GM12878 (cell line): ENCODE measurements at regions not wholly inside any gene's neighbourhood (a gene's known extent, or its start where the extent isn't known, plus 50 kb on each side); places are given as distances from the start of the nearest gene placed in this dataset.
A peak's percentile ranks its signal among the peaks of the same experiment; 100 is the strongest.

Experiments
- ATAC-seq: fragments of 200-7000 bp; cut with Tn5 transposase; 3 replicates; pipeline ENCODE4 v1.9.1; 2020; ENCODE audit warnings: mild to moderate bottlenecking, moderate library complexity
- BruUV-seq: library from RNA; stranded (reverse); fragments of 400-500 nt; replicated peaks from 2 replicates; lab custom pipeline; 2021; lab: Mats Ljungman, UMichigan
- CTCF ChIA-PET: fragments of 300-600 bp; sonication (Branson Sonifier 250); formaldehyde crosslinking; extraction: SDS; loops from one replicate; lab custom pipeline; 2021; ENCODE audit warnings: inconsistent platforms; lab: Yijun Ruan, JAX
- POLR2A ChIA-PET: fragments of 350-600 bp; formaldehyde crosslinking; extraction: SDS; loops from one replicate; lab custom pipeline; 2021; ENCODE audit warnings: inconsistent platforms; lab: Charles Lee
- RAD21 ChIA-PET: fragments of 300-600 bp; sonication (Branson Sonifier 250); formaldehyde crosslinking; loops from one replicate; lab custom pipeline; 2023; ENCODE audit warnings: antibody characterized with exemption; ENCODE audit not compliant: unreplicated experiment; lab: Charles Lee
- SMC1A ChIA-PET: fragments of 300-600 bp; sonication (Branson Sonifier 250); formaldehyde crosslinking; loops from one replicate; lab custom pipeline; 2023; ENCODE audit not compliant: unreplicated experiment, uncharacterized antibody; lab: Charles Lee
- DNase-seq: peaks from one replicate; pipeline ENCODE4 v3.0.0-alpha.2; 2011; ENCODE audit warnings: low read depth, low spot score
- FAIRE-seq: peaks from 3 replicates; lab custom pipeline; 2011; peaks lifted over from hg19 to GRCh38; lab: Jason Lieb, UNC
- H2AFZ ChIP-seq: 2 replicates; pipeline ENCODE4 v1.6.0; 2011; ENCODE audit warnings: low read depth, low read length, control low read depth; ENCODE audit not compliant: control insufficient read depth
- H3K27ac ChIP-seq: 2 replicates; pipeline ENCODE4 v1.5.1; 2011; ENCODE audit warnings: control low read depth; ENCODE audit not compliant: control insufficient read depth, insufficient read depth
- H3K27me3 ChIP-seq, 2 experiments: replicated peaks in 1 of 2; 2 replicates each; pipeline versions ENCODE4 v1.6.0 to v1.6.1; 2011; ENCODE audit warnings: low read length in 1 of 2; ENCODE audit not compliant: control insufficient read depth in 2 of 2, insufficient read depth in 2 of 2
- H3K36me3 ChIP-seq, 2 experiments: 2 replicates each; pipeline ENCODE4 v1.5.1; 2011; ENCODE audit warnings: low read length in 1 of 2; ENCODE audit not compliant: control insufficient read depth in 2 of 2, insufficient read depth in 2 of 2
- H3K4me1 ChIP-seq: 2 replicates; pipeline ENCODE4 v1.6.1; 2011; ENCODE audit warnings: mild to moderate bottlenecking, low read length, moderate library complexity, mixed read lengths; ENCODE audit not compliant: control insufficient read depth, insufficient read depth
- H3K4me2 ChIP-seq: 2 replicates; pipeline ENCODE4 v1.6.0; 2011; ENCODE audit warnings: control low read depth; ENCODE audit not compliant: control insufficient read depth, insufficient read depth
- H3K4me3 ChIP-seq: fragments of 200-600 bp; sonication (generic); 2 replicates; pipeline ENCODE4 v1.5.1; 2016
- H3K79me2 ChIP-seq: 2 replicates; pipeline ENCODE4 v1.6.0; 2011; ENCODE audit warnings: low read length; ENCODE audit not compliant: control insufficient read depth, insufficient read depth
- H3K9ac ChIP-seq: 2 replicates; pipeline ENCODE4 v1.8.0; 2011; ENCODE audit warnings: low read length, control low read depth, mixed read lengths; ENCODE audit not compliant: control insufficient read depth, insufficient read depth
- H3K9me3 ChIP-seq: replicated peaks from 3 replicates; pipeline ENCODE4 v1.5.1; 2011; ENCODE audit warnings: mild to moderate bottlenecking, low read length; ENCODE audit not compliant: control insufficient read depth, insufficient read depth
- H4K20me1 ChIP-seq: 2 replicates; pipeline ENCODE4 v1.6.0; 2011; ENCODE audit not compliant: control insufficient read depth, insufficient read depth
- CREB1 ChIP-seq: IDR thresholded peaks from 2 replicates; pipeline ENCODE4 v1.6.1; 2012; ENCODE audit warnings: low read depth, mild to moderate bottlenecking, inconsistent platforms
- HDGF ChIP-seq: fragments of 450-650 bp; IDR thresholded peaks from 2 replicates; pipeline ENCODE4 v1.6.1; 2016; ENCODE audit warnings: antibody characterized with exemption
- IRF3 ChIP-seq: fragments of 450-650 bp; IDR thresholded peaks from 2 replicates; pipeline ENCODE4 v1.6.1; 2014; ENCODE audit warnings: mild to moderate bottlenecking
- MEF2A ChIP-seq: IDR thresholded peaks from 2 replicates; pipeline ENCODE4 v1.6.1; 2011; ENCODE audit warnings: low read depth, mild to moderate bottlenecking, low read length, moderate library complexity; ENCODE audit not compliant: insufficient read depth
- NR2C2 ChIP-seq: IDR thresholded peaks from 2 replicates; pipeline ENCODE4 v1.6.1; 2011; ENCODE audit warnings: borderline replicate concordance, low read depth; ENCODE audit not compliant: control insufficient read depth, insufficient read length
- RAD21 ChIP-seq: IDR thresholded peaks from 2 replicates; pipeline ENCODE4 v1.6.1; 2011; ENCODE audit warnings: mild to moderate bottlenecking, low read depth, low read length, moderate library complexity; ENCODE audit not compliant: insufficient read depth
- RUNX3 ChIP-seq: IDR thresholded peaks from 2 replicates; pipeline ENCODE4 v1.6.1; 2012; ENCODE audit warnings: low read length, inconsistent platforms
- SMARCA5 ChIP-seq: fragments of 450-650 bp; IDR thresholded peaks from 2 replicates; pipeline ENCODE4 v1.6.1; 2017; ENCODE audit warnings: mild to moderate bottlenecking
- SMC3 ChIP-seq: IDR thresholded peaks from 2 replicates; pipeline ENCODE4 v1.6.1; 2011; ENCODE audit warnings: low read length, improper control_type of control experiment, borderline replicate concordance
- ZNF687 ChIP-seq: fragments of 450-650 bp; IDR thresholded peaks from 2 replicates; pipeline ENCODE4 v1.6.1; 2017; ENCODE audit warnings: mild to moderate bottlenecking, moderate library complexity
- WGBS: methylation state at CpG from one replicate; pipeline ENCODE4 v1.1.6; 2016; ENCODE audit warnings: low lambda C conversion rate; ENCODE audit not compliant: insufficient replicate concordance, insufficient coverage; ENCODE audit errors: missing lambda C conversion rate; 5-methylcytosine and 5-hydroxymethylcytosine counted together
- in situ Hi-C: fragments of 300-500 bp; cut with MboI; formaldehyde crosslinking; loops from 9 replicates; pipeline ENCODE4 v1.14.3; 2018; ENCODE audit warnings: mixed read lengths
- intact Hi-C: fragments of 100-400 bp; cut with micrococcal nuclease; formaldehyde crosslinking; loops from one replicate; pipeline ENCODE4 v1.14.2; 2022; ENCODE audit not compliant: unreplicated experiment

- 0 out of 2 replicates have a peak overlapping the region, but pooled peaks have one; percentile 25 for H3K4me2 ChIP-seq
- H3K4me1 ChIP-seq, result peaks cover 7% of the 10 kb centered on the region; the same call in 1 of the 2 replicates
- ATAC-seq, result no peak
- H3K9me3 ChIP-seq, result no peaks in the 10 kb centered on the region
- DNase-seq, result no peak
- WGBS, result 0% methylated on average over 1 of the region's 1 CpG
- H3K36me3 ChIP-seq, result no peaks in the 10 kb centered on the region
- FAIRE-seq, result no peak
- no peaks in the 10 kb centered on the region for H3K79me2 ChIP-seq
- in situ Hi-C loops, result loop anchor here (25.0 kb wide), 1 partner anchor 817 kb away; no protein-coding TSS in a partner anchor
- no peaks in the 10 kb centered on the region for H3K27me3 ChIP-seq
- no peaks in the 10 kb centered on the region for H4K20me1 ChIP-seq
- RAD21 ChIA-PET, result interaction anchor here (0.6 to 2.6 kb wide), 17 partner anchors 10 to 992 kb away, joined by 3 to 25 read pairs (median 4); no protein-coding TSS in a partner anchor
- CTCF ChIA-PET, result interaction anchor here (0.9 to 3.5 kb wide), 26 partner anchors 9 to 993 kb away, joined by 3 to 52 read pairs (median 4); no protein-coding TSS in a partner anchor
- intact Hi-C loops, result loop anchor here (1.0 to 5.0 kb wide), 3 partner anchors 255 to 822 kb away; no protein-coding TSS in a partner anchor
- no peak overlapping the region for H2AFZ ChIP-seq
- H3K27ac ChIP-seq, result no peak overlapping the region
- no peak overlapping the region for H3K4me3 ChIP-seq
- TF ChIP-seq MEF2A (peak; percentile 45; the same call in 1 of the 2 replicates), RUNX3 (peak; percentile 49), SMARCA5 (no peak), CREB1 (no peak)
- TF ChIP-seq, all 136 proteins: peak for 2
- H3K9ac ChIP-seq, result no peak overlapping the region
- BruUV-seq, result no TSS peak
- ChIA-PET SMC1A (interaction anchor here (0.7 to 2.9 kb wide), 27 partner anchors 12 to 971 kb away, joined by 3 to 15 read pairs (median 4); no protein-coding TSS in a partner anchor), POLR2A (no interaction called here)
Measured at GRCh38 chr12:97404093-97404492, 58.5 kb upstream of the RMST start.

- Histone ChIP-seq H3K79me2 (no peaks in the 10 kb centered on the region), H2AFZ (no peak overlapping the region), H3K9ac (no peak overlapping the region), H3K27me3 (no peaks in the 10 kb centered on the region), H3K9me3 (no peaks in the 10 kb centered on the region), H4K20me1 (no peaks in the 10 kb centered on the region), H3K36me3 (no peaks in the 10 kb centered on the region), H3K4me1 (peaks cover 7% of the 10 kb centered on the region; the same call in 1 of the 2 replicates), H3K4me2 (0 out of 2 replicates have a peak overlapping the region, but pooled peaks have one; percentile 25), H3K27ac (no peak overlapping the region), H3K4me3 (no peak overlapping the region)
- FAIRE-seq (peak; percentile 65), DNase-seq (peak; percentile 23), ATAC-seq (peak; percentile 90)
- intact Hi-C loops (loop anchor here (1.0 to 5.0 kb wide), 3 partner anchors 255 to 822 kb away; no protein-coding TSS in a partner anchor), in situ Hi-C loops (loop anchor here (25.0 kb wide), 1 partner anchor 817 kb away; no protein-coding TSS in a partner anchor)
- no TSS peak for BruUV-seq
- 0% methylated on average over 2 of the region's 2 CpGs for WGBS
- RAD21 ChIA-PET, result interaction anchor here (0.6 to 2.6 kb wide), 16 partner anchors 9 to 992 kb away, joined by 3 to 25 read pairs (median 4); no protein-coding TSS in a partner anchor
- SMC1A ChIA-PET, result interaction anchor here (0.7 to 2.9 kb wide), 31 partner anchors 10 to 971 kb away, joined by 3 to 15 read pairs (median 4); no protein-coding TSS in a partner anchor
- CTCF ChIA-PET, result interaction anchor here (0.9 to 3.5 kb wide), 27 partner anchors 10 to 992 kb away, joined by 3 to 52 read pairs (median 4); no protein-coding TSS in a partner anchor
- POLR2A ChIA-PET, result no interaction called here
- no peak for TF ChIP-seq HDGF
- TF ChIP-seq ZNF687, result no peak
- no peak for TF ChIP-seq IRF3
- no peak for TF ChIP-seq NR2C2
- TF ChIP-seq SMC3, result peak; percentile 76
- peak; percentile 96 for TF ChIP-seq RAD21
Measured at GRCh38 chr12:97404543-97404942, 58.1 kb upstream of the RMST start.
